ENCODE measurements at regions not wholly inside any gene's neighbourhood (a gene's known extent, or its start where the extent isn't known, plus 50 kb on each side); places are given as distances from the start of the nearest gene placed in this dataset.

GRCh38 chr2:125679903-125680302 is 976.1 kb upstream of the GYPC start:
- no peak overlapping the region for H2AFZ ChIP-seq (ENCODE audit: low read length)

GRCh38 chr2:125680809-125681208 is 975.1 kb upstream of the GYPC start:
- TF ChIP-seq EZH2 (IDR thresholded peaks at IDR 0.05; ENCODE audit: low read length, missing control alignments) (no peak), CTCF (conservative IDR thresholded peaks at IDR 0.05 in 1 of 2, IDR thresholded peaks at IDR 0.05 in 1 of 2; ENCODE audit: low read depth in 1 of 2, low read length in 2 of 2) (no peak)
- no peaks in the 10 kb centered on the region for H3K79me2 ChIP-seq (ENCODE audit: control insufficient read depth, insufficient read depth, low read length)
- no peak overlapping the region for H3K4me3 ChIP-seq (replicated peaks in 1 of 4; ENCODE audit: control extremely low read depth in 1 of 4, insufficient read depth in 1 of 4, low read depth in 3 of 4, low read length in 4 of 4)
- H3K4me2 ChIP-seq (ENCODE audit: extremely low read depth, insufficient read depth, low read length) = no peak overlapping the region
- H3K27ac ChIP-seq (ENCODE audit: insufficient read depth, low read length) = no peak overlapping the region
- no peaks in the 10 kb centered on the region for H3K27me3 ChIP-seq (ENCODE audit: control insufficient read depth, insufficient read depth, low read length)
- H3K4me1 ChIP-seq (ENCODE audit: control insufficient read depth, extremely low read depth, insufficient read depth, low read length) = no peaks in the 10 kb centered on the region
- DNase-seq (ENCODE audit: low read depth in 2 of 2) = no peak
- no peaks in the 10 kb centered on the region for H3K9me3 ChIP-seq (ENCODE audit: control insufficient read depth, insufficient read depth, low read depth, low read length)
- H2AFZ ChIP-seq (ENCODE audit: low read length) = no peak overlapping the region
- no peaks in the 10 kb centered on the region for H3K36me3 ChIP-seq (ENCODE audit: control insufficient read depth, insufficient read depth, low read length)
- H4K20me1 ChIP-seq (ENCODE audit: control insufficient read depth, extremely low read depth, insufficient read depth, low read length) = no peaks in the 10 kb centered on the region
- H3K9ac ChIP-seq (ENCODE audit: insufficient read depth, low read length) = no peak overlapping the region

More at GRCh38 chr2:125679903-125680302, 976.1 kb upstream of the GYPC start:
- no peaks in the 10 kb centered on the region for H3K4me1 ChIP-seq (ENCODE audit: control insufficient read depth, extremely low read depth, insufficient read depth, low read length)
- no peak overlapping the region for H3K4me3 ChIP-seq (replicated peaks in 1 of 4; ENCODE audit: control extremely low read depth in 1 of 4, insufficient read depth in 1 of 4, low read depth in 3 of 4, low read length in 4 of 4)
- H4K20me1 ChIP-seq (ENCODE audit: control insufficient read depth, extremely low read depth, insufficient read depth, low read length) = no peaks in the 10 kb centered on the region
- no peak overlapping the region for H3K27ac ChIP-seq (ENCODE audit: insufficient read depth, low read length)
- H3K4me2 ChIP-seq (ENCODE audit: extremely low read depth, insufficient read depth, low read length) = no peak overlapping the region
- H3K9me3 ChIP-seq (ENCODE audit: control insufficient read depth, insufficient read depth, low read depth, low read length) = no peaks in the 10 kb centered on the region
- no peaks in the 10 kb centered on the region for H3K36me3 ChIP-seq (ENCODE audit: control insufficient read depth, insufficient read depth, low read length)
- no peaks in the 10 kb centered on the region for H3K27me3 ChIP-seq (ENCODE audit: control insufficient read depth, insufficient read depth, low read length)
- H3K9ac ChIP-seq (ENCODE audit: insufficient read depth, low read length) = no peak overlapping the region
- no peaks in the 10 kb centered on the region for H3K79me2 ChIP-seq (ENCODE audit: control insufficient read depth, insufficient read depth, low read length)
- no peak for TF ChIP-seq CTCF (conservative IDR thresholded peaks at IDR 0.05 in 1 of 2, IDR thresholded peaks at IDR 0.05 in 1 of 2; ENCODE audit: low read depth in 1 of 2, low read length in 2 of 2)
- TF ChIP-seq EZH2 (IDR thresholded peaks at IDR 0.05; ENCODE audit: low read length, missing control alignments) = no peak
- no peak for DNase-seq (ENCODE audit: low read depth in 2 of 2)

- no peaks in the 10 kb centered on the region for H4K20me1 ChIP-seq (ENCODE audit: control insufficient read depth, extremely low read depth, insufficient read depth, low read length)
- H3K9ac ChIP-seq (ENCODE audit: insufficient read depth, low read length) = no peak overlapping the region
- TF ChIP-seq CTCF (conservative IDR thresholded peaks at IDR 0.05 in 1 of 2, IDR thresholded peaks at IDR 0.05 in 1 of 2; ENCODE audit: low read depth in 1 of 2, low read length in 2 of 2) = no peak
- TF ChIP-seq EZH2 (IDR thresholded peaks at IDR 0.05; ENCODE audit: low read length, missing control alignments) = no peak
These were observed 974.4 kb upstream of the GYPC start for GRCh38 chr2:125681576-125681975.

More at GRCh38 chr2:125681576-125681975, 974.4 kb upstream of the GYPC start:
- H2AFZ ChIP-seq (ENCODE audit: low read length) = no peak overlapping the region
- H3K79me2 ChIP-seq (ENCODE audit: control insufficient read depth, insufficient read depth, low read length) = no peaks in the 10 kb centered on the region
- H3K27me3 ChIP-seq (ENCODE audit: control insufficient read depth, insufficient read depth, low read length) = no peaks in the 10 kb centered on the region
- H3K4me2 ChIP-seq (ENCODE audit: extremely low read depth, insufficient read depth, low read length) = no peak overlapping the region
- H3K4me3 ChIP-seq (replicated peaks in 1 of 4; ENCODE audit: control extremely low read depth in 1 of 4, insufficient read depth in 1 of 4, low read depth in 3 of 4, low read length in 4 of 4) = no peak overlapping the region
- no peaks in the 10 kb centered on the region for H3K36me3 ChIP-seq (ENCODE audit: control insufficient read depth, insufficient read depth, low read length)
- H3K27ac ChIP-seq (ENCODE audit: insufficient read depth, low read length) = no peak overlapping the region
- H3K9me3 ChIP-seq (ENCODE audit: control insufficient read depth, insufficient read depth, low read depth, low read length) = no peaks in the 10 kb centered on the region
- no peaks in the 10 kb centered on the region for H3K4me1 ChIP-seq (ENCODE audit: control insufficient read depth, extremely low read depth, insufficient read depth, low read length)
- no peak for DNase-seq (ENCODE audit: low read depth in 2 of 2)

All from fibroblast of lung (primary cell).